HG02943 (cell line): ENCODE measurements at regions not wholly inside any gene's neighbourhood (a gene's known extent, or its start where the extent isn't known, plus 50 kb on each side); places are given as distances from the start of the nearest gene placed in this dataset.
"Not testable (repeated sequence)": the region's sequence is repeated elsewhere in the genome, so short reads cannot be mapped to it uniquely, and the experiment has no call there.

Experiments used
- ATAC-seq: cut with Tn5 transposase; IDR thresholded peaks from one replicate; pipeline ENCODE4 v1.9.1; 2021; ENCODE audit warnings: mild to moderate bottlenecking, low read depth, moderate library complexity; ENCODE audit not compliant: unreplicated experiment

DNA sequence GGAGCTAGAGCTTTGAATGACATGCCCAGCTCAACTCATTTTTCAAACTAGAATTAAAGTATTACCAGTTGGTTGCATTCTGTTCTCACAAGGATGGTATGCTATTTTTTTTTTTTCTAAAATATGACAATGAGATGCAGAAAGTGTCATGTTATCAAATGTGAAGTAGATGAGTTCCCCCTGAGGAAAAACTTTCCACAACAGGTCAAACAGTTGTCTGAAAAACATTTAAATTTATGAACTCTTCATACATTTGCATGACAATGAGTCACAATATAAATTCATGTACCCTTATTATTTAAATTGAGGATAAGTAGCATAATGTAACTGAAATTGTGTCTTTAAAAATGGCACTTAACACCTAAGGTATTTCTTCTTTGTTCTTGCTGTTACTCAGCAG is 1720.5 kb upstream of the NUDT12 start:
- ATAC-seq: no peak

DNA sequence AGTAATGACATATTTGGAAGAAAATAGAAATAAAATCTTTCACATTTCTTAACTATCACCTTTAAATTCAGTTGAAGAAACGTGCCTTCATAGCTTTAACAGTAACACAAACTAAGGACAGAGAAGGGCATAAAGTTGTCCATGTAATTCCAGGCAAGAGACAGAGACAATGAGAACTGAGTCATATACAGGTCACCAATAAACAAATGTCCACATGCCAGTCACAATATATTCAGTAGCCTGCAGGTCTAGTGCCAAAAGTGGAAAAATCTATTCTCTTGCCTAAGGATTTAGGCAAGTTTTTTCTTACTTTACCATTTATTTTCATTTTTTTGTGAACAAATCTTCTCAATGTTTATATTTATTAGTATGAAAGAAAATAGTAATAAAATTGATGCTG is 1711.5 kb upstream of the NUDT12 start:
- ATAC-seq: no peak

DNA sequence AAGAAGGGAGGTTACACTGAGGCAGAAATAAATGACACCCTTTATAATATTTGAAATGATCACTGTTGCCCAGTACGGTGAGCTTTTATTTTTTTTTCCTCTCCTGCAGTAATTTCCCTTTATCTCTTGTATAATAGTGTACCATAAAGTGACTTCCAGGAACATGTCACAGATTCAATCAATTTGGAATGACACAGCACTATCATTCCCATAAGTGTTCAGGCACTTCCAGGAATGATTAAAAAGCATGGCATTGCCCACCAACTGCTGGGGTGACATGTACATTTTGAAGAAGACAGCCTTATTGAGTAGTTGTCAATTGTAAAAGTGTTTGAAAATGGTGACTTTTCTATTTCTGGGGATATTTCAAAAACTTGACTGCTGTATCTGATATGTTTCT is 1700.9 kb upstream of the NUDT12 start:
- no peak for ATAC-seq

DNA sequence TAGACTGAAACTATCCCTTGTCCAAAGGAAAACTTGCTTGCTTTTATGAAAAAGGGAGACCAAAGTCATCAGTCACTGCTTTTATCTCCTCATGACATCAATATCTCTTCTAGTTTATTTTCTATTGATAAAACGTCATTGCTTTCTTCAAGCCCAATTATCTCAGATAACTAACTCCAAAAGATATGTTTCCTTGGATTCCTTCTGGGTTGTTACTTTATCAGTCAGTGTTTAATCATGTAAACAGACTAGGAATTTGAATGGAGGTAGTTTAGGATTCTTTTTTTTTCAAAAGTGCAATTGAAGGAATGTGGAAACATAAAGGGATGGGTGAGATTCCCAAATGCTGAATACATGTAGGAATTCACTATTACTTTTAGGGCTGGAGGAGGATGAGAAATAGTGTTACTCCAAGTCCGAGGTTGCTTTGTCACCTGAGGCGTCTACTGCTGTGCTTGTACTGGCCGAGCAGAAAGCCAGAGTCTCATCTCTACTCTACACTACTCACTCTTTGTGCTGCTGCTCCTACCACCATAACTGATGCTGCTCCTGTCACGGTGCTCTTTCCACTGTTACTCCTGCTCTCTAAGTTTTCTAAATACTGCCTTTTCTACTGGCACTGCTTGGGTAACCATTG is 1697.1 kb upstream of the NUDT12 start:
- ATAC-seq: no peak

DNA sequence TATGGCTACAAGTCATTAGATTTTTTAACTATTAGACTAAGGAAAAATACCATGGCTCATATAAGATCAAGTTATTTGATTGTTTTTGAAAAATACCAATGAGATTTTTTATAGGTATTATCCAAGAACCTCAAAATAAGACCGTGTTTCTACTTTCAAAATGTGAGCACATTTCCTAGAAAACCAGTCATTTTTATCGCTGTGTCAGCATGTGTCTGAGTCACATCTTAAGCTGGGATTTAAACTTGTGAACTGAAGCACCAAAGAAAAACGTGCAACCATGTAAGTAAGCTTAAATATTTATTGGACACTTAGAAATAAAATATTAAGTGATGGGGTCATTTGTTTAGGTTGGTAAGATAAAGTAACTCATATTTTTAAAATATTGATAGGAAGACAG is 1676.0 kb upstream of the NUDT12 start:
- no peak for ATAC-seq

DNA sequence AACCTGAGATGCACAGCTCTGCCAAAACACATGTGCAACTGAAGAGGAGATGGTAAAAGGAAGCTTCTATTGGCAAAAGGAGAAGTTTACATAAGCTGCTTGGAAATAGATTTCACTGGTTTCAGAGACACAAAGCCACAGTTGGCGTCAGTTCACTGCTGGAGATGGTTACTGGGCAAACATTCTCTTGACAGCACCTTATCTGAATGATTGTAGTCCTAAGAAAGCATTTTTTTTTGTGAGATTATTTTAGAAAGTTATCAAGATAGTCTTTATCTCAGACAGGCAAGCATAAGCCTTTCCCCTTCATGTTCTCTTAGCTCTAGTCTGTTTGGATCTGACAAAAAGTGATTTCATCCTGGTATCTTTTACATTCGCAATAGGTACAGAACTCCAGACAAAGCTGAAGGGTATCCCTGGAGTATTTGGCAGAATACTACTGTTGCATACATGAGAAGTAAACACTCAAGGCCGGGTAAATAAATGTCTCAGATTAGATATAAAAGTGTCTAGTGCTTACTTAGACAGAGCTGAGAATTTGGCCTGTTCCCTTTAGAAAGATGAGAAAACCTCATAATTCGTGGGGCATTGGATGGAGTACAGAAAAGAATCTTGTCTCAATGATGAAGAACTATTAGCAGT is 1668.0 kb upstream of the NUDT12 start:
- ATAC-seq: no peak

DNA sequence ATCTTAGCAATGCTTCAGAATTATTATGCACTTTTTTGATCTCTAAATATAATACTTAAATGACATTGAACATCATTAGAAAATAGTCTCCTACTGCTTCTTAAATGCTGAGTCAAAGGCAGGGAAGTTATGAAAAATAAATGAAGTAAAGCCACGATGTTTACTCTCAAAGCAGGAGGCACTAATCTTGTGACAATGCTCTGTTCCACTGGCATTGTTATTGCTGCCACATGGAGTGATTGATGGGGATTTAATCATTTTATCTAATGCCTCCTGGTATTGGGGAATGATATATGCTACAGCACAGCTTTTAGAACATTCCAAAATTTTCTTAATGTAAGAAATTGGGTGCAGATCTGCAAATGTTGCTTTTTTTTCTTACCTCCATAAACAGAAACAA is 1655.4 kb upstream of the NUDT12 start:
- no peak for ATAC-seq

DNA sequence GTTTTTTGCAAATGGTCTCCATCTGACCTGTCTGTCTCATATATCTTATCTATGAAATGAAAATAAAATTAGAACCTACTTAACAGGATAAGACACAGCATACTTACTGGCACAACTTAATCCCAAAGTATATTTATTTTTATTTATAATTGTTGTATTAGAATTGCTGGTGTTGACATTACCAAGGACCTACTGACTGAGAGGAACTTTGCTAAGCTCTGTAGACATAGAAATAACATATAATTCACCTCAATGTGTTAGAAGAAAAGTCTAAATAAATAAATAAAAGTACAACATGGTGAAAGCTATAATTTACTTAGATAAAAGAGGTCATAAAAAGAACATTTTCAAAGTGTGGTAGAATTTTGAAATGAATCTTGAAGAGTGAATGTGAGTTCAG is 1650.5 kb upstream of the NUDT12 start:
- no peak for ATAC-seq

DNA sequence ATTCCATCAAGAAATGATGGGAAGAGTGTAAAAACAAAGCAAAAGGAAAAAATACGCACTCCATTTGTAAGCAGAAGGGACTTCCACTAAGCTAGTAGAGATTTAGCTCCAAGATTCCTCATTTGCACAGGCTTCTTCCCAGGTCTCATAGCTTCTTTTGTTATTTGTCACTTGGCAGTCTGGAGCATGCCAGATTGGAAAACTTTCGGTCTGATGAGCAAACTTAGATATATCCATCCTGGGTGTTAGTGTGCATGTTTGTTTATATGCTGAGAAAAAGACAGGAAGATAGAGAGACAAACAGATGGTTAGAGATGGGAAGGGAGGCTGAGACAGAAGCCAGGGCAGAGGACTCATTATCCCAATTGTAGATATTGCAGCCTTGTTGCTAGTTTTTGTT is 1644.5 kb upstream of the NUDT12 start:
- ATAC-seq: no peak

DNA sequence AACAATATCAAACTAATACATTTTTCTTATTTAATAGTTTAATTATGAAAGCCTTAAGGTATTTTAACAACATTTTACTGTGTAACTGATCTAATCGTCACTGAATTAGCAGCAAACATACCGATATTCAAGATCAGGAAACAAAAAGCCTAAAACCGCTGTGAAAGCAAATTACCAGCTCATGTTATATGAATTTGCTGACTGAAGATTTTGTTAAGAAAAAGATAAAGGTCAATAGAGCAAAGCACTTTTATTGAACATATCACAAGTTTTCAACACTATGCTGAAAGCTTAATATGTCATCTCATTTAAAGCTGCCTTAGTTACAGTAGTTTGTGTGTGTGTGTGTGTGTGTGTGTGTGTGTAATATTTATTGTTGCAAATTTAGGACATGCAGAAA is 1634.9 kb upstream of the NUDT12 start:
- no peak for ATAC-seq

DNA sequence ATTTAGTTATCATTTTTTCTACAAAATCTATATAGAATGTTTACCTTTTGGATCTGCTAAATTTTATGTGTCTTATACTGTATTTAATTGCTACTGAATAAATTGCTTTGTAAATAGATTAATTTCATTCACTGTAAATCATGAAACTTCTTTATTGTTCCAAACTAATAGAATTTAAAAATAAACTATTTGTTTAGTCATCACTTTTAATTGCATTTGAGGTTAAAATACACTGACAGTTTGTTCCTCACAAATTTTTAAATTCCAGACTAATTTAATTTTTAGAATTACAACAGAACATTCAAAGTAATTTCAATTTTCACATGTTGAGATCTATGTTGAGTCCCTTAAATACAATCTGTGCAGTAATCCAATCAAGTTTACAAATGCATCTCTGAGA is 1633.2 kb upstream of the NUDT12 start:
- no peak for ATAC-seq

DNA sequence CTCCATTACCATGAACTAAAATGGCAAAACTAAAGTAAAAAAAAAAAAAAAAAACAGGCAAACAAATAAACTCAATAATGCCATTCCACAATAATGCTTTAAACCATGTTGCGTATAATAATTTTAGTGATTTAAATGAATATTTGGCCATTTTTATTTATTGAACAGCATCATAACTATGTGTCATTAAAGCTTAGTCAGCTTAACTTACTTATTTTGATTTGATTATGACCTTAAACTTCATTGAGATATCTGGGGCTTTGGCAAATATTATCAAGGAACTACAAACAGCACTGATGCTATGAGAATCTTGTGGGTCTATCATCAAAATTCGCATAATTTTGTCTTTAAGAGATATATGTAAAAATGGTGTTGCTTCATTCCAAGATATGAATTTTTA is 1610.3 kb upstream of the NUDT12 start:
- ATAC-seq: no peak

DNA sequence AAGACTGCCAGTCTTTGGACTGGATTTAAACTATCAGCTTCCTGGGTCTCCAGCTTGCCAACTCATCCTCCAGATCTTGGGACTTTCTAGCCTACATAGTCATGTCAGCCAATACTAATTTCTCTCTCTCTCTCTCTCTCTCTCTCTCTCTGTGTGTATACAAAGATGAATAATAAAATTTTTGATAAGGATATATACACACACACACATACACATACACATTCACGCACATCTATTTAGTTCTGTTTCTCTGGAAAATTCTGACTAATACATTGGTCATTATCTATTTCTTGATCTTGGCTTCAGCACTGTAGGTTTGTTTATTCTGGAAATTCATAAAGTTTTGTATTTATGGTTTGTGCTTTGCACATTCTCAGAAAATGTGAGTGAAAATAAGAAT is 1606.2 kb upstream of the NUDT12 start:
- no peak for ATAC-seq

DNA sequence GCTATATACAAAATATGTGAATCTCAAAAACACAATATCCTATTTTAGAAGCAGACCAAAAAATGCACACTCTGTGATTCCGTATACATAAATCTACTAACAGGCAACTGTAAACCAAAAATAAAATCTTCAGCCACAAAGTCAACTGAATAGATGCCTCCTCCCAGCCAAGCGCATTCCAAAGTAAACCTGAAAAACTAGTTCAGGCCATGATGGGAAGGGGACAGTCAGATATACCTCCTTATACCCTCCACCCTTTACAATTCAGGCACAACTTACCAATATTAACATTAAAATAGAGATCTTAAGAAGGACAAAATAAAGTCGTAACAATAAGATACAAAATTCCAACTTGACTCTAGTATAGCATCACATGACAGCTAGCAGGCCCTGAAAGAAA is 1604.5 kb upstream of the NUDT12 start:
- no peak for ATAC-seq

DNA sequence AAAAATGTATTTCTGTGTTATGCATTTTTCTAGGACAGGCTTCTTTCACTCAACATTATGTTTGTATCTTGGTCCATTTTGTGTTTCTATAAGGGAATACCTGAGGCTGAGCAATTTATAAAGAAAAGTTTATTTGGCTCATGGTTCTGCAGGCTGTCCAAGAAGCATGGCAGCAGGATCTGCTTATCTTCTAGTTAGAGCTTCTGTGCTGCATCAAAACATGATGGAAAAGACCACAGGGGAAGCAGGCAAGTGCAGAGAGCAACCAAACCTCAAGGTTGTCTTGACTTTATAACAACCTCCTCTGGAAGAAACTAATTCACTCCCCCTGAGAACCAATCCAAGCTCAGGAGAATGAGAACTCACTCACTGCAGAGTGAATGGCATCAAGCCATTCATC is 1601.0 kb upstream of the NUDT12 start:
- ATAC-seq: no peak

DNA sequence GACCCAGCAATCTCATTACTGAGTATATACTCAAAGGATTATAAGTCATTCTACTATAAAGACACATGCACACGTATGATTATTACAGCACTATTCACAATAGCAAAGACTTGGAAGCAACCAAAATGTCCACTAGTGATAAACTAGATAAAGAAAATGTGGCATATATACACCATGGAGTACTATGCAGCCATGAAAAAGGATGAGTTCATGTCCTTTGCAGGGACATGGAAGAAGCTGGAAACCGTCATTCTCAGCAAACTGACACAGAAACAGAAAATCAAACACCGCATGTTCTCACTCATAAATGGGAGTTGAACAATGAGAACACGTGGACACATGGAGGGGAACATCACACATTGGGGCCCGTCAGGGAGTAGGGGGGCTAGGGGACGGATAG is 1600.0 kb upstream of the NUDT12 start:
- not testable (repeated sequence) for ATAC-seq

DNA sequence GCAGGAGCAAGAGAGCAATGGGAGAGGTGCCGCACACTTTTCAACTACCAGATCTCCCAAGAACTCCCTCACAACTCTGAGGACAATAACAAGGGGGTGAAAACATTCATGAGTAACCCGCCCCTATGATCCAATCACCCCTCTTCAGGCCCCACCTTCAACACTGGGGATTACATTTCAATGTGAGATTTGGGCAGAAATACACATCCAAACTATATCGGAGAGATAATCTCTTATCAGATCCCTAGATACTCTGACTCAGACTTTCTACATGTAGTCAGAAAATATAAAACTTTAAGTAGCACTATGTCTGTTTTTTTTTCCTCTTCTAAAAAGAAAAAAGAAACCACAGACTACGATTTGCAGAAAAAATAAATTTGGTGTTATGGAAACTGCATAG is 1595.9 kb upstream of the NUDT12 start:
- ATAC-seq: no peak

DNA sequence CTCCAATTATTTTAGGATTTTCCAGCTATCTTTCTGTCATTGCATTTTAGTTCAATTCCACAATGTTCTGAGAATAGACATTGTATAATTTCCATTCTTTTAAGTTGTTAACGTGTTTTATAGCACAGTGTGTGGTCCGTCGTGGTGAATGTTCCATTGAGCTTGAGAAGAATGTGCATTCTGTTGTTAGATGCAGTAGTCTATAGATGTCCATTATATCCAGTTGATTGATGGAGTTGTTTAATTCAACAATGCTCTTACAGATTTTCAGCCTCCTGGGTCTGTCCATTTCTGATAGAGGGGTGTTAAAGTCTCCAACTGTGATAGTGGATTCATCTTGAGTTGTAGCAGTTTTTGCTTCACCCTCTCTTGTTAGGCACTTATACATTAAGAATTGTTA is 1587.7 kb upstream of the NUDT12 start:
- ATAC-seq: no peak

DNA sequence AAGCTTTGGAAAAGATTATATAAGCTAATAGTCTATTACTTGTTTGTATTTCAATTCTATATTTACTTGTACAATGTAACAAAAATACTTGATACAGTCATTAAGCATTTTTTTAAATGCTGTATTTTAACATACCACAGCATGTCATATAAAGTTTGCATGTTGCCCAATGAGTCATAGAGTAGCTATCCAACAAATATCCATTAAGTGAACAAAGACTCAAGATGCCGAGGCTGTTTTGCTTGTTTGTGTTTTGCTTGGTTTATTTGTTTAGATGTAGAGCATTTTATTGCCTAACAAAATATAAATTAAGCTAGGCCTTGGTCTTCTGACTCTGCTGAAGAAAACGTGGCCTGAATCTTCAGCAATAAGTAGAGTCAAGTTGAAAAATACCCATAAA is 1584.3 kb upstream of the NUDT12 start:
- ATAC-seq: no peak

DNA sequence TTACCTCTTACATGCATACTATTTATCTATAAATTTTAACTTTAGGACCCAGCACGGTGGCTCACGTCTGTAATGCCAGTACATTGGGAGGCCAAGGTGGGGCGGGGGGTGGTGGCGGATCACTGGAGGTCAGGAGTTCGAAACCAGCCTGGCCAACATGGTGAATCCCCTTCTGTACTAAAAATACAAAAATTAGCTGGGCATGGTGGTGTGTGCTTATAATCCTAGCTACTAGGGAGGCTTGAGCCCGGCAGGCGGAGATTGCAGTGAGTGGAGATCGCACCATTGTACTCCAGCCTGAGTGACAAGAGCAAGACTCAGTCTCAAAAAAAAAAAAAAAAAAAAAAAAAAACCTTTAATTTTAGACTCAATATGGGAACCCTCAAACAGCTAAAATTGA is 1582.6 kb upstream of the NUDT12 start:
- ATAC-seq: no peak

DNA sequence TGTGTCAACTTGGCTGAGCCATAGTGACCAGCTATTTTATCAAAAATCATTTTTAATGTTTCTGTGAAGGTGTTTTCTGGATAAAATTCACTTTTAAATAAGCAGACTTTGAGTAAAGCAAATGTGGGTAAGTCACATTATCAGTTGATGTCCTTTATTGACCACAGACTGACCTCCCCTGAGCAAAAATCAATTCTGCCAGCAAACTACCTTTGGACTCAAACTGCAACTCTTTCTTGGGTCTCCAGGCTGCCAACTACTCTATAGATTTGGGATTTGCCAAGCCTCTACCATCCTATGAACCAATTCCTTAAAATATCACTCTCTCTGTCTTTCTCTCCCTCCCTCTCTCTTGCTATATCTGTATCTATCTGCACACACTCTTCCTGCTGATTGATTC is 1571.7 kb upstream of the NUDT12 start:
- ATAC-seq: no peak

DNA sequence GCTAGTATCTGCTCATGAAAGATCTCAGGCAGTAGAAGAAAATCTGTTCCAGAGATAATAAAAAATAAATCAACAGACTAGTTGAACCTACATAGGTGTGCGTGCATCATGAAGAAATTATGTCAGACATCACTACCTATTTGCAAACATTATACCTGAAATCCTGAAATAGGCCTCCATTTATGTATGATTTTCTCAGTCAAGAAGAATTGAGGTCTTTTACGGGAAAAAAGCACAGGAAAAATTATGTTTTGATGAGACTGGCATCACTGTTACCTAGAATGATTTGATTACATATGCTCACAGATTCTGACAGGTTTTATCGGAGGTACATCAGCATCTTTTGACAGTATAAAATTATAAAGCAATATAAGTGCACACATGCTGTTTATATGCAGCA is 1570.5 kb upstream of the NUDT12 start:
- no peak for ATAC-seq

DNA sequence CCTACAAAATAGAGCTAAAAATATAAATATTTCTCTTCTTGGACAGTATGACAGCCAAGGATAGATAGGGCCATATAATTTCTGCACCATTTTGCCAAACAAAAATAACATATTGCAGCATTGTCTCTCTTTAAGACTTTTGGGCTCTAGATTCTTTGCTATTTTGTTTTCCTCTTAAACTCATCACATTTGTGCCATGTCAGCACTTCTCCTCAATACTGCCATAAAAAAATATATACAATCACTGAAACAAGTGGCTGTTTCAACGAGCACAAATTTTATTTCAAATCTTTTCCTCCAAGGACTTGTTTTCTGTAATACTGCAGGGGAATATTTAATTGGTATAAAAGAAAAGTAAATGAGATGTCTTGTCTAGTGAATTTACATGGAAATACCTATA is 1570.0 kb upstream of the NUDT12 start:
- ATAC-seq: no peak
